ENCODE measurements at regions not wholly inside any gene's neighbourhood (a gene's known extent, or its start where the extent isn't known, plus 50 kb on each side); places are given as distances from the start of the nearest gene placed in this dataset.
"Not testable (repeated sequence)": the region's sequence is repeated elsewhere in the genome, so short reads cannot be mapped to it uniquely, and the experiment has no call there.

- in situ Hi-C loops (cut with MboI; ENCODE audit: low sequenced_read_pairs) = no loop called here
Measured at GRCh38 chr17:36691606-36692005, 90.2 kb downstream of the MRM1 start.

GRCh38 chr17:36695082-36695481 lies 93.7 kb downstream of the MRM1 start:
- in situ Hi-C loops (cut with MboI; ENCODE audit: low sequenced_read_pairs) = no loop called here

GRCh38 chr17:36695710-36696109 lies 94.3 kb downstream of the MRM1 start:
- in situ Hi-C loops (cut with MboI; ENCODE audit: low sequenced_read_pairs) = not testable (repeated sequence)

- in situ Hi-C loops (cut with MboI; ENCODE audit: low sequenced_read_pairs) = no loop called here
Measured at GRCh38 chr17:36696805-36697204, 95.4 kb downstream of the MRM1 start.

GRCh38 chr17:36697903-36698530 lies 96.6 kb downstream of the MRM1 start:
- in situ Hi-C loops (cut with MboI; ENCODE audit: low sequenced_read_pairs) = no loop called here

- in situ Hi-C loops (cut with MboI; ENCODE audit: low sequenced_read_pairs) = no loop called here
Measured at GRCh38 chr17:36701429-36702099, 100.2 kb downstream of the MRM1 start.

- in situ Hi-C loops (cut with MboI; ENCODE audit: low sequenced_read_pairs) = no loop called here
Measured at GRCh38 chr17:36702636-36703035, 101.3 kb downstream of the MRM1 start.

GRCh38 chr17:36703860-36704266 lies 102.5 kb downstream of the MRM1 start:
- in situ Hi-C loops (cut with MboI; ENCODE audit: low sequenced_read_pairs) = no loop called here

- in situ Hi-C loops (cut with MboI; ENCODE audit: low sequenced_read_pairs) = no loop called here
Measured at GRCh38 chr17:36705283-36705795, 104.0 kb downstream of the MRM1 start.

GRCh38 chr17:36705874-36706731 lies 104.7 kb downstream of the MRM1 start:
- in situ Hi-C loops (cut with MboI; ENCODE audit: low sequenced_read_pairs) = no loop called here

- in situ Hi-C loops (cut with MboI; ENCODE audit: low sequenced_read_pairs) = no loop called here
Measured at GRCh38 chr17:36707904-36708303, 106.5 kb downstream of the MRM1 start.

- in situ Hi-C loops (cut with MboI; ENCODE audit: low sequenced_read_pairs) = no loop called here
Measured at GRCh38 chr17:36714789-36715188, 113.4 kb downstream of the MRM1 start.

GRCh38 chr17:36715951-36716350 lies 114.6 kb downstream of the MRM1 start:
- in situ Hi-C loops (cut with MboI; ENCODE audit: low sequenced_read_pairs) = no loop called here

- in situ Hi-C loops (cut with MboI; ENCODE audit: low sequenced_read_pairs) = no loop called here
Measured at GRCh38 chr17:36717088-36717487, 115.7 kb downstream of the MRM1 start.

GRCh38 chr17:36720131-36720530 lies 118.7 kb downstream of the MRM1 start:
- in situ Hi-C loops (cut with MboI; ENCODE audit: low sequenced_read_pairs) = no loop called here

GRCh38 chr17:36721560-36722120 lies 120.3 kb downstream of the MRM1 start:
- in situ Hi-C loops (cut with MboI; ENCODE audit: low sequenced_read_pairs) = no loop called here

GRCh38 chr17:36722121-36722902 lies 120.9 kb downstream of the MRM1 start:
- in situ Hi-C loops (cut with MboI; ENCODE audit: low sequenced_read_pairs) = no loop called here

GRCh38 chr17:36722903-36723263 lies 121.5 kb downstream of the MRM1 start:
- in situ Hi-C loops (cut with MboI; ENCODE audit: low sequenced_read_pairs) = no loop called here

- in situ Hi-C loops (cut with MboI; ENCODE audit: low sequenced_read_pairs) = no loop called here
Measured at GRCh38 chr17:36723459-36724025, 122.2 kb downstream of the MRM1 start.

GRCh38 chr17:36726199-36726598 lies 124.8 kb downstream of the MRM1 start:
- in situ Hi-C loops (cut with MboI; ENCODE audit: low sequenced_read_pairs) = no loop called here
